NCI-H1417 (cell line): ENCODE measurements at regions not wholly inside any gene's neighbourhood (a gene's known extent, or its start where the extent isn't known, plus 50 kb on each side); places are given as distances from the start of the nearest gene placed in this dataset.

Experiments
- DNase-seq, 3 experiments: peaks; one replicate each; lab custom pipeline; 2025; lab: John Stamatoyannopoulos, UW

DNA sequence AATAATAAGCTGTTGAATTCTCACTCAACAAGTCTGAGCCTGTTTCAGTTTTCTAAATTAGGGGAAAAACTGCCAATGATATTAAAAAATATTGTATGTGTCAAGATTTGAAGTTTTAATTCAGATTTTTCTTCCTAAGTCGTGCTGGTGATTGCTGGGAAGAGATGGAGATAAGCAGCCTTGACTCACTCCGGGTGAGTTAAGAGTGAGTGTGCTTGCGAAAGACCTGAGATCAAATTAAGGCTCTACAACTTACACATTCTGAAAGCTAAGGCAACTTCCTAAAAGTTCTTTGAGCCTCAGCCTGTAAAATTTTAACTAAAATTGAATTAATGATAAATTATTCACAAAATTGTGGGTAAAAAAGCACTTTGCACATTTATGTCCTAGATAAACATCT, 1441.2 kb downstream of the PCDH7 start:
- DNase-seq, result no peak

DNA sequence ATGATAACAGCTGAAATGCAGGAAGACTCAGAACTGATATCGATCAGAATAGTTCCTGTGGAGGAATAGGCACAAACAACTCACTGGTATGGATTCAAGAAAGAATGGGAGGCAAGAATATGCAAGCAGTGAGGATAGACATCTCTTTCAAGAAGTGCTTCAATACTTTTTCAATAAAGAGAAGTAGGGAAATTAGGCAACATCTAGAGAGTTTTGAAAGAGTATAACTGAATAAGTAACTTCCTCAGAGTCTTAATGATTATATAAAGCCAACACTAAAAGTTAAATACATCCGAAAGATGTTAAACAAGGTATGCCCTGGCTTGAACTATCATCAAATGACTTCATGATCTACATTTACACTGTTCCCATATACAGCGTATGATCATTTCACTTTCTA, 1443.0 kb downstream of the PCDH7 start:
- no peak for DNase-seq

DNA sequence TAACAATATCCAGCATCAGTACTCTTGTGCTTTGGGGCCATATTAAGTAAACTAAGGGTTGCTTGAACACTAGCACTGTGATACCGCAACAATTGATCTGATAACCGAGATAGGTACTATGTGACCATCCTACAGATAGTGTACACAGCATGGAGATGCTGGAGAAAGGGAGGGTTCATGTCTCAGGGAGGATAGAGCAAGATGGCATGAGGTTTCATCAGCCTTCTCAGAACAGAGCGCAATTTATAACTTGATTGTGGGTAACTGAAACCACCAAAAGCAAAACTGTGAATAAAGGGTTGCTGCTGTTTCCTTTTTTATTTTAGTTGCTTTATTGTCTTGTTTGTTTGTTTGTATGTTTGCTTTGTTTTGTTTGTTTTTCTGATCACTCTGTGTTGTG, 1449.7 kb downstream of the PCDH7 start:
- no peak for DNase-seq

DNA sequence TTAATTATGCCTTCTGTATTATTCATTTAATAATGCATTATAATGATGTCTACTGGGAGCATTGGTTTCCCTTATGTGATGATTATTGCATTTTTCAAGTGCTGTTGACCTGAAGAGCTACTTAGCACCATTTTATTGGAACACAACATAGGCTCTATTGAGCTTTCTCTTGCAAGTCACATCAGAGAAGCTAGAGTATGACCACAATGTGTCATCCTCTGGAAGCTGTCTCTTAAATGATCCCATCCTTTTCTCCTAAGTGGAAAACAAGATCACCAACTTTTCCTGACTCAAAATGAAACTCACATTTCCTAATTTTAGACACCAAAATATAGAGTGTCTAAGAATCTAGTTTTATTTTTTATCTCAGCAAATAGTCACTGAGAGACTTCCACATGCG, 1451.9 kb downstream of the PCDH7 start:
- DNase-seq, result peak in 1 of 3 experiments; percentile 12

DNA sequence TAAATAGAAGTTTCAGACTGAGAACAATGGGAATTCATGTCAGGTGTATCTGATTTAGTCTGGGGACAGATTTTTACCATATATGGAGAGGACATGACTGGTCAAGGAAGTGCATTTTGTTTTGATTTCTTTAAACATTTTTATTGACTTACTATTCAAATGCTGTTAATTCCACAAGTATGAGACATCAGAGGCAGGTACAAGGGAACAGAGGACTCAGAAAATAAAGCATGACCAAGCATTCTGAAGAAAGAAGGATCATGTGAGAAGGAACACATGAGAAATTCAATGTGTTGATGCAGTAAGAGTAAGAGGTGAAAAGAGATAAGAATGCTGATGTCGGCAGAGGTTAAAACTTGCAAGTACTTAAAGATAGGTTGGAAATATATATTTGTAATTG, 1452.6 kb downstream of the PCDH7 start:
- DNase-seq, result no peak

DNA sequence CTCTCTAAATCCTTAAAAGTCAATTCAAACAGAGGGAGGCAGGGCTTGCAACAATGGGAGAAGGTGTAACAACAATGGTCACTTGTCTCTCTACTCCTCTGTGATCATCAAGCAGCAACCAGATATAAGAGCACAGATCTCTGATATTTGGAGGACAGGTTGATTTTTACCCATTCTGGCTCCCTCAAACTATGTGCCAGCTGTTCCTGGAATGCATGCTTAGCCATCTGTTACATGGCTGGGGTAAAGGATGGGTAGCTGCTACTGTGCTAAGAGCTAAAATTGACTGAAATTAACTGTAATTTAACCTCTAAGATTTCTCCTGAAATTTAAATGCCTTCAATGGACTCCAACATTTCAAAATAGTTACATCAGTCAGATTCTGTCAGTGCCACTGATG, 1459.9 kb downstream of the PCDH7 start:
- DNase-seq, result no peak

DNA sequence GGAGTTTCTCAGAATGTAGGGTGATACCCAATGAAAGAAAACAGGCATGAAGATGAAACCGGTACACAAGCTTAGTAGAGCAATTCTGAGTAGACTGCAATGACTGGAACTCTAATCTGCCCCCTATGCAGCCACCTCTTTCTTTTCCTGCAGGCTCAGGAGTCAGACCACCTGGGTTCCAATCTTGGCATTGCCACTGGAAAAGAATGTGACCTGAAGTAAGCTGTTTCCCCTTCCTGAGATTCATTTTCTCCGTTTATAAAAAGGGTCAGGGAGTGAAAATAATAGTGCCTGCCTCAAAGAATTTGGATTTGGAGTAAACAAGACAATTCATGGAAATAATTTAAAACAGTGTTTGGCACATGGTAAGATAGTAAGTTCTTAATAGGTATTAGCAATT, 1464.0 kb downstream of the PCDH7 start:
- DNase-seq, result no peak

DNA sequence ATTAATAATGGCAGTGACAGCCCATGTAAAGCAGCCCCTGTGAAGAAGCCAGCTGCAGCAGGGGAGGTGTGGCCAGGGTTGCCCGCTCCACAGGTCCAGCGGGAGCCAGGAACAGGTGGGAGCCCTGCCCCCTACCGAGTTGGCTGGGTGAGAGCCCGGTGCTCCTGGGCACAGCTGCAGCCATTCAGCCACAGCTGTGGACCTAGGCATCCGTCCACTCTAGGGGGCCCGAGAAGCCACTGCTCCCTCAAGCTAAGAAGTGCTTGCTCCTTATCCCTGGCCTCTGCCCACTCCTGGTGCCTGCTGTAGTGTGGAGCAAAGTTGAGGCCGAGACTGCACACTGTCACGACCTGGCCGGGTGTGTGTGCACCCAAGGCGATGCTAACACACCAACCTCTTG, 1469.0 kb downstream of the PCDH7 start:
- peak in 2 of 3 experiments; percentile 50 to 78 for DNase-seq

DNA sequence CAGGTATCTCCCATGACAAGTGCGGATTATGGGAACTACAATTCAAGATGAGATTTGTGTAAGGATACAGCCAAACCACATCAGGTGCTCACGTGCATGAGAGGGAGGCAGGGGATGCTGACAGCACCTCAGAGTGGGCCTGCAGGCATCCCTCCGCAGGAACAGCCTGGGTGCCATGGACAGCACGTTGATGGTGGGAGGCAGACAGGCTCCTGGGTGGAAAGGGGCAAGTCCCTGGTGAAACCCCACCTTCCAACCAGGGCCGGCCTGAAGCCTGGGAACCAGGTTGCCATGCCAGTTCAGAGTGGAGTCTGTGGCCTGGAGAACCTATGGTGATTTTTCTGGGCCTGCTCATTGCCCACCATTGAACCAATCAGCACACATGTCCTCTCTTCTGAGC, 1469.6 kb downstream of the PCDH7 start:
- no peak for DNase-seq

DNA sequence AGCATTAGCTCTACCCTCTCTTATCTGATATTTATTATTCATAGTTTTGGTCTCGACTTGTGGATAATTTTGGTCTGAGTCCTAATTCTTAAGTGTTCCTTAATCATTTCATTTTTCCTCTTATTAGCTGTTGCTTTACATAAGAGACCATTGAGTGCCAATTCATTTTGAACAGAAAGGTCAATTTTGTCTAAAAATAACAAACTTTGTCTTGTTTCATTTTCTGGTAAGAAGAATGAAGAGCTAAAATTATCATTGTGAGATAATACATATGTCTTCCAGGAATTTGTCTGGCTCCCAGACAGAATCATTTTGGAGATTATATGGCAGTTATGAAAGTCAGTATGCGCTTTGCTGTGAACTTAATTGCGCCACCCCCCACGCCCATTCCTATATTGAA, 1471.8 kb downstream of the PCDH7 start:
- DNase-seq, result no peak

DNA sequence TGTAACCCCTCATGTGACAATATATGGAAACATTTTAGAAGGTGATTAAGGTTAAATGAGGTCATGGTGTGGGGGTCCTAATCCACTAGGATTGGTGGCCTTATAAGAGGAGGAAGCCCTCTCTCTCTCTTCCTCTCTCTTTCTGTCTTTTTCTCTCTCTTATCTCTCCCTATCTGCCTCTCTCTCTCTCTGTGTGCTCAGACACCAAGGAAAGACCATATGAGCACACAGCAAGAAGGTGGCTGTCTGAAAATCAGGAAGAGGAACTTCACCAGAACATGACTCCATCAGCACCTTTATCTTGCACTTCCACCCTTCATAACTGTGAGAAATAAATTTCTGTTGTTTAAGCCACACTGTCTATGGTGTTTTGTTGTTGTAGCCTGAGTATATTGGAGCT, 1472.2 kb downstream of the PCDH7 start:
- DNase-seq, result no peak

DNA sequence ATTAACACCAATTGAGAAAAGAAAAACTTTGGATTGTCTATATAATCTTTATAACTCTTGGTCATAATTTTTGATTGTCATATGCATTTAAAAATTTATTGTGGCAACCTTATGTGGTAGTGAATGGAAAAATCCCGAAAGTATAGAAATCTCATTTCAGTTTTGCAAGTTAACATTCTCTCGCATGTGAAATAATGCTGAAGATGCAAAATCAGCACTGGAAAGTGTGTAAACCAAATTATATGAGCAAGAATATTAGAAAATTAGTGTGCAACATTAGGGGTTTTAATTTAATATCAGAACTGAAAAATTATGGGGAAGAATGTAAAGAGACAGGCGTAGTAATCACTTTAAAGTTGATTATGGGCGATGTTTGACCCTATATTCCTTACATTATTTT, 1472.8 kb downstream of the PCDH7 start:
- DNase-seq, result no peak

DNA sequence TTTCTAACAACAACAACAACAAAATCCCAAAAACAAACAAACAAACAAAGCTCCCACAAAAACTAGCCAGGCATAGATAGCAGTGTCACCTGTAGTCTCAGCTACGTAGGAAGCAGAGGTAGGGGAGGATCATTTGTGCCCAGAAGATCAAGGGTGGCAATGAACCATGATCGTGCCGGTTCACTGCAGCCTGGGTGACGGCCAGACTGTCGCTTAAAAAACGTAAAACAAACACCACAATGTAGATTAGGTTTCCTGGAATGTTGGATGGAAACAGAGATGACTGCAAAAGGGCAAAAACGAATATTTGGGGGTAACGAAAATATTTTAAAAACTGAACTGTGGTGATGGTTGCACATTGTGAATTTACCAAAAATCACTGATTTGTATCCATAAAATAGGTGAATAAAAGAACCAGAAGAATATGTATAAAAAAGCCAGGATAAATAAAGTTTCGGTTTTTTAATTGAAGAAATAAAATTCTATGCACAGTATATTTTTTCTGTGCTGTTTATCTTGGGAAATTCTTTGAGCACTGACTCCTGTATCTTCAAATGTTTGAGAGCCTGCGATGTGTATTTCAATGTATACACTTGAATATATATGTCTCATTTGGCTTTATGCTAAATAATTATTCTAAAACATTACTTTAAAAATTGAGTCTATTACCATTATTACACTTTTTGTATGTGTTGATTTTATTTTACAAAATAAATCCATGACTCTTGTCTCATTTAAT, 1477.0 kb downstream of the PCDH7 start:
- DNase-seq, result no peak

DNA sequence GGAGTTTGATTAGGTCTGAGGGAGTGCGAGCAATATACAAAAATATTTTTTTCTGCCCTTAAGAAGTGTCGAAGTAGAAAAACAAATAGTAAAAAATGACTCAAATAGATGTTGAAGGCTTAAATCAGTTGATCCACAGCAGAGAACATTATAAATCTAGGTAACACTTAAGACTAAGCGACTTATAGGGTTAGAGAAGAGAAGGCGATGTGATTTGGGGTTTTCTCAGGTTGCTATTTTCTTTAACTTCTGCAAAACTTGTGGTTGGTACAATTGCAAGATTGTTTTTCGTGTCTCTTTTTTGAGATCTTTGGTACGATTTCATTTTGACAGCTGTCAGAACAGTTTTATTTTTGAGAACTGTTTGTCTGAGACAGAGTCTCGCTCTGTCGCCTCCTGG, 1479.5 kb downstream of the PCDH7 start:
- no peak for DNase-seq

DNA sequence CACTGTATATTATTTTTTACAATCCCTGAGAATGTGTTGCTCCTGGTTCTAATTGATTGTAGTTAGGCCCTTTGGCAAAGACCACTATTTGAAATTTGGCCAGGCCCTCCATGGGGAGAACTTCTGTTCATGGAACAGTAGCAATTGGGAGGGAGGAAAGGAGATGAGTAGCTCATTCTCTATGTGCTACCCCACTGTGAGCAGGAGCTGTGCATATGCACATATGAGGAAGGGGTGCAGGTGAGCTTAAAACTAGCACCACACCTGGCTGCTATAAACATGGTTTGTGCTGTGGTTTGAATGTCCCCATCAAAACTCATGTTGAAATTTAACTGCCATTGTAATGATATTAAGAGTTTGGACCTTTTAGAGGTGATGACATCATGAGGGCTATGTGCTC, 1483.2 kb downstream of the PCDH7 start:
- DNase-seq, result no peak

DNA sequence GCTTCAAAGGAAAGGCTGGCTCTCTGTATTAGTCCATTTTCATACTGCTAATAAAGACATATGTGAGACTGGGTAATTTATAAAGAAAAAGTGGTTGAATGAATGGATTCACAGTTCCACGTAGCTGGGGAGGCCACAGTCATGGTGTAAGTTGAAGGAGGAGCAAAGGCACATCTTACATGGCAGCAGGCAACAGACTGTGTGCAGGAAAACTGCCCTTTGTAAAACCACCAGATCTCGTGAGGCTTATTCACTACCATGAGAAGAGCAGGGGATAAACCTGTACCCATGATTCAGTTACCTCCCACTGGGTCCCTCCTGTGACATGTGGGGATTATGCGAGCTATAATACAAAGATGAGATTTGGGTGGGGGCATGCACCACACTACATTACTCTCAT, 1486.6 kb downstream of the PCDH7 start:
- DNase-seq, result no peak

DNA sequence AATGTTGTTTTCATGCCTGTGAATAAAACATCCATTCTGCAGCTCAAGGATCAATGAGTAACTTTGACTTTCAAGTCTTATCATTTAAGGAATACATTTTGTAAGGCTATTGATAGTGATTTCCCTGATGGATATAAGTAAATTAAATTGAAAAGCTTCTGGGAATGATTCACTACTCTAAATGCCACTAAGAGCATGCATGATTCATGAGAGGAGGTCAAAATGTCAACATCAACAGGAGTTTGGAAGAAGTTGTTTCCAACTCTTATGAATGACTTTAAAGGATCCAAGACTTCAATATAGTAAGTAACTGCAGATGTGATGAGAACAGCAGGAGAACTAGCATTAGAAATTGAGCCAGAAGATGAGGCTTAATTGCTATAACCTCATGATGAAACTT, 1487.3 kb downstream of the PCDH7 start:
- no peak for DNase-seq

DNA sequence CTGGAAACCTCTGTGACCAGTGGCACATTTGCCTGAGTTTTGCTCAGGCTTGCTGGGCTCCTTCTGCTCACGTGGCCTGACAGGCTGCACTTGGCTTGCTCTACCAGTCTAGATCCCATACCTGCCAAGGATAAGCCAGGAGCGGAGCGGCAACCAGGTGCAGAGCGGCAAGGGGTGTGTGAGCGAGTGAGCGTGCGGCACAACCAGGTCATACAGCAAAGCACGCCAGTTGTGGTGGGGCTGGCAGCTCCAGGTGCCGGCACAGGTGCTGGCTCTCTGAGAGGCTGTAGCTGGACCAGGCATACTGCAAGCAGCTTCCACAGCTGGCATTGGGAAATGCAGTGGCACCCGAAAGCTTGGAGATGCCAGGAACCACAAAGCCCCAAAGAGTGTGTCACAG, 1495.1 kb downstream of the PCDH7 start:
- no peak for DNase-seq

DNA sequence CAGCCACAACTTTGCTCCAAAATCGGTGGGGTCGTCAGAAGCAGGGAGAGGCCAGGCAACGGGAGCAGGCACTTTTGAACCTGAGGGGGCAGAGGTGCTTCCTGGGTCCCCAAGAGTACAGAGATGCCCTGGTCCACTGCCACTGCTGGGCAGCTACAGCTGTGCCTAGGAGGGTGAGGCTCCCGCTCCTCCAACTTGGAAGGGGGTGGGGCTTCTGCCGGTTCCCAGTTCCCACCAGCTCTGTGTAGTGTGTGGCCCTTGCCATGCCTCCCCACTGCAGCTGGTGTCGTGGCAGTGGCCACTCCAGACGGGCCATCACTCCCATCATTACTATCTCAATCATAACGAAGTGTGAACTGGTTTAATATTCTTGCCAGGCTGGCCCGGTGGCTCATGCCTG, 1496.3 kb downstream of the PCDH7 start:
- no peak for DNase-seq

DNA sequence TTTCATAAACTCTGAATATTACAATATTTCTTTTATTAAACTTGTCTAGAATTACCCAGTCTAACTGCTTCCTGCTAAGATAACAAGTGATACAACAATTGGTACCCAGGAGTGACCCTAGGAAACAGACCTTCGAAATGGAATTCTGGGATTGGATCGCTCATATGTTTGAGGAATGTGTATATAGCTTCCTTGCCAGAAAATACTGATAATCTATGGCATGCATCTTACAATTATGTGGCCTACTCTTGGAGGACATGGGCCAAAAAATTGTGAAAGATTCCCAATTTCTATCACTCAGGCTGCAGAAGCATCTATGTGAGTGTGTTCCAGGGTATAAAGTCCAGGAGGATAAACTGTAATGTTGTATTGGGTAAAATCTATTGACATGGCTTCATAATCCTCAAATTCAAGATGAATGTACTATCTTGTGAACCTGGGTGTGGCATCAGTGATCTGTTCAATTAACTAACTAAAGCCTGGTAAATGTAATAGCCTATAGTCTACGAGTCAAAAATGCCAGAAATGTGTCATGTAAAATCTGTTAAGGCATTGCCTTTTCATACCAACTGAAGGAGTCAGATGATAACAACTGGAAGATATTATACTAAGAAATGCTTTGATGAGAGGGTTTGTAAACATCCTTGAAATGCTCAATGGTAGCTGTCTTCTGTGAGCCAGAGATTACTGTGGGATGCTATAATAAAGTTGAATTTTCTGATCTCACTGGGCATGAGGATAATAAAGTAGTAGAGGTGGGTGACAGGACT, 1499.3 kb downstream of the PCDH7 start:
- no peak for DNase-seq

DNA sequence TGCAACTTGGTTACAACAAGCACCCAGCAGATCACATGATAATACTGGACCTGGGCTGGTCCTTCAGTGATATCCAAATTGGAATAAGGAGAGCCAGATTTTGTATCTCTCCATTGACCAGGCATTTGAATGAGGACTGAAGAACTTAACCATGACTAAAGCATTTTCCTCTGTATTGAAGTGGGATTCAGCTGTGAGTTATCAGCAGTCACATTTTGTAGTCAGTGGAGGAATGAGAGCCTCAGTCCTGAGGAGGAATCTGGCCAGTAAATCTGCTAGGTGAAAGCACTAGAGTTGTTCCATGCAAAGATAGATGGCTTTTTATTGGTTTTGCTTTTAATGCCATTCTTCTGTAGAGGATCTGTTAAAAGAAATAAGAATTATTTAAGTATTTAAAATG, 1506.0 kb downstream of the PCDH7 start:
- no peak for DNase-seq

DNA sequence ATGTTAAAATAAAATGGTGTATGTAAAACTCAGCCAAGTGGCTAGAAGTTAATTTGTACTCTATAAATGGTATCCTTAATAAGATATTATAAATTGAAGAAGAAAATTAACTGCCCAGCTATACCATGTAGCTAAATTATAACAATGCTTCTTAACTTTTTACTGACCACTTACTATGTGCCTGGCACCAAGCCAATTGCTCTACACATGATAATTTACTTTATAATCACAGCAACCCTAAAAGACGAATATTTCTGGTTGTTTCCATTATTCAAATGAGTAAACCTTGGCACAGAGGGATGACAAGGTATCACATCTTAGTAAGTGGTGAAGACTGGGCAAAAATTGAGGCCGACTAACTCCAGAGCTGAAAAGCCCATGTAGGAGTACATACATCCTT, 1506.6 kb downstream of the PCDH7 start:
- no peak for DNase-seq

DNA sequence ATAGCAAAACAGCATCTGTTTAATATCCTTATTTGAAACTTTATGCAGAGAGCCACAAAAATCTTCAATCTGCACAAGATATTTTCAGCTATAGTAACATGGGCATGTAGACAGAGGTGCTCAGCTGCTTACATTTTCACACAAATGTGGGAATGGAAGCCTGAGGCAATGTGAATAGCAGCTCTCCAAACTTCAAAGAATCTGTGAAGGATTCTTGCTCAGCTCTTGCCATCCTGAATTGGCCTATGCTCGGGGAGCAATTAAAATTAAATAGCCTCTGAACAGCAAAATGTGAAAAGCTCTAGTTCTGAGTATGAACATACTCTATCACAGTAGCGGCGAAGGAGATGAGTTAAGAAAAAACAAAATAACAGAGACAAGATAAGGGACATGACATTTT, 1523.8 kb downstream of the PCDH7 start:
- DNase-seq, result peak in 1 of 3 experiments; percentile 37

DNA sequence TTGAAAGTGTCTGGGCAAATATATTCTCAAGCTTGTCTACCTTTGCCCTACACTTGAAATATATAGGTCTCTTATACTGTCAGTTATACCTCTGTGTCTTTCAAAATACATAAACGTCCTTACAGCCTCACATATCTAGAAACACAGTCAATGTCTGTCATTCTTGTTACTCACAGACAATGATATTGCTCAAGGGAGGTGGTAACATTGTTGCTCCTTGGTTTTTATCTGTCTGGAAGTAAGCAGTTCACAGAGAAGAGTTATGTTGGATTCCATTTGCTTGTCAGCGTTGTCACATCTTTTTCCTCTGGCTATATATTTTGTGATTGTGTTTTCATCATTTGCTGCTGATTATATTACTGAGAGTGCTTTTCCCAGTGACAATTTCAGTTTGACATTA, 1528.9 kb downstream of the PCDH7 start:
- DNase-seq, result no peak
